HG02970 (cell line): ENCODE measurements at regions not wholly inside any gene's neighbourhood (a gene's known extent, or its start where the extent isn't known, plus 50 kb on each side); places are given as distances from the start of the nearest gene placed in this dataset.

Experiments used
- ATAC-seq: cut with Tn5 transposase; IDR thresholded peaks from one replicate; pipeline ENCODE4 v1.9.1; 2021; ENCODE audit warnings: mild to moderate bottlenecking, moderate library complexity, moderate number of reproducible peaks; ENCODE audit not compliant: unreplicated experiment, low FRiP score

DNA sequence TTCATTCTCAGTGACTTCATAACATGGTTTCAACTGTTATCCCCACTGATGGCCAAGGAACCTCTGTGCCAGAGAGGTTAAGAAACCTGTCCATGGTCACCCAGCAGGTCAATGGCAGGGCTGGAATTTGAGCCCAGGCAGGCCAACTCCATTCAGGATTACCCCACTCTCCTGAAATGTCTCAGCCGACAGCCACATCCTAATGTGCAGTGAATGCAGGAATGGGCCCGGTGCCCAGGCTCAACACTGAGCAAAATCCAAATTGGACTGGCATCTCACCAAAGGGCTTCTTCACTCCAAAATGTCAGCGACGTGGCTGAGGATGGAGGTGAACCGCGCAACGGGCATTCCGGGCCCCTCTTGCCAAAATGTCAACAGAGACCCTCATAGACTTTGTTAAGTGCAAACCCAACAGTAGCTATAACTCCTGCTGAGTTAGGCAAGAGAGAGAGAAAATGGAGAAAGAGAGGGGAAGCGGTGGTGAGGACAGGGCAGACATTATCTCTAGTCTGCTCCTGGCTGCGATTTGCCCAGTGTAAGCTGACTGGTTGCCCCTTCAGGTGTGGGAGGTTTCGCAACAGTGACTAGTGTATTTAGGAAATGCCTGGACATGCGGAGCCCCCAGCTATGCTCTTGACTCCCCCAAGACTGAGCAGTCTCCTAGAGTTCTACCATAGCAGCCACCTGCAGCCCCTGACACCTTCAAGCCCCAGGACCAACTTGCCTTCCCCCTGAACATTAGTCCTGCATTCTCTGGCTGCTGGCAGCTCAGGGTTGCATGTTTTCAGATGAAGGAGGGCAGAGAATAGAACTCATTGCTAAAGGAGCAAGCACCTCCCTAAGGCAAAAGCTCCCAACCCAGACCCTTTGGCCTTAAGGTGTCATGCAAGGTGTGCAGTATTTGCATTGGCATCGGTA, 167.7 kb downstream of the ANAPC1 start:
- no peak for ATAC-seq

DNA sequence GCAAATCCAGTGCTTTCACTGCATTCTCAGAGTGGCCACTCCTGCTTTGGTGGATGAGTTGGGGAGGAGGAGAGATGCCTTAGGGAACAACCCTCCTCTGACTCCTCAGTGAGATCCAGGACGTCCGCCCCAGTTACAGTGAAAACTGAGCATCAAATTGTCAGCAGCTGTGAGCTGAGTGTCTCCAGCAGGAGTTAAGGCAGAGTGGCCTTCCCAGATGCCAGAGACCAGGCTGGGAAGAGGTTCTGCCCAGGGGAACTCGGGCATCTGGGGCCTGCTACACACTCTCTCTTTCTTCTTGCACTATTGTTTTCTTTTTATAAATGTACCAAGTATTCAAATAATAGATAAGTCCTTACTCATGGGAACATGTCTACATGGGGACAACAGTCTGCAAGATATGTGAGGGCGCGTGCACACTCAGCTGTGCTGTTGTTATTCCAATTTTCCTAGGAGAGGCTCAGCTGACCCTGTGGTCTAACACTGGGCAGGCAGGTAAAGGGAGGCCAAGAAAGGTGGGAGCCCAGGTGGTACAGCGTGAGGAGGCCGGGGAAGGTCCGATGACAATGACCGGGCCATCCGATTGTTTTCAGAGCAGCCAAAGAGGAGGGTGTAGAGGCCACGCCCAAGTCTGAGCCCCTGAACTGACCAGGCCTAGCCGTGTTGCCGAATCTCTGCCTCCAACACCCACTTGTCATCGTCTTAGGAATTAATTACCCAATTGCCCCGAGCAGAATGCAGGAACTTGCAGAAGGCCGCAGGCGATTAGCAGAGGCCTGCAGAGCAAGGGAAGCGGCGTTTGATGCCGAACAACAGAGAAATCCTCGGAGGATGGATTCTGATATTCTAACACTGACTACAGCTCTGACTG, 166.9 kb downstream of the ANAPC1 start:
- ATAC-seq = no peak
